ENCODE measurements at regions not wholly inside any gene's neighbourhood (a gene's known extent, or its start where the extent isn't known, plus 50 kb on each side); places are given as distances from the start of the nearest gene placed in this dataset.

- Histone ChIP-seq H3K79me2 (ENCODE audit: insufficient read depth, low read length) (no peaks in the 10 kb centered on the region), H2AFZ (ENCODE audit: low read depth, low read length, poor library complexity, severe bottlenecking) (no peak overlapping the region), H3K4me2 (ENCODE audit: low read length) (no peak overlapping the region; the same call in 1 of the 2 replicates), H3K9me3 (ENCODE audit: control insufficient read depth in 1 of 2, insufficient read depth in 1 of 2, low read depth in 1 of 2, low read length in 2 of 2) (no peaks in the 10 kb centered on the region), H3K4me1 (ENCODE audit: control insufficient read depth in 1 of 2, insufficient read depth in 2 of 2, low read length in 2 of 2) (peaks cover 0 to 6% of the 10 kb centered on the region in 2 experiments; a peak in 1 of 4 replicates), H4K20me1 (ENCODE audit: insufficient read depth) (no peaks in the 10 kb centered on the region), H3K36me3 (ENCODE audit: control insufficient read depth in 1 of 2, insufficient read depth in 2 of 2, low read length in 2 of 2) (no peaks in the 10 kb centered on the region), H3K27me3 (ENCODE audit: insufficient read depth, low read length) (no peaks in the 10 kb centered on the region), H3K4me3 (replicated peaks in 1 of 2; ENCODE audit: low read depth in 1 of 2, low read length in 2 of 2) (no peak overlapping the region), H3K27ac (ENCODE audit: low read depth, low read length) (no peak overlapping the region), H3K9me2 (ENCODE audit: insufficient read depth) (no peaks in the 10 kb centered on the region), H3K9ac (ENCODE audit: low read length) (no peak overlapping the region)
- CTCF ChIA-PET = no interaction called here
- POLR2A ChIA-PET = no interaction called here
- TF ChIP-seq CEBPB (IDR thresholded peaks at IDR 0.05; ENCODE audit: low read depth) (0 out of 2 replicates have a peak, but pooled peaks have one; percentile 14), SP1 (IDR thresholded peaks at IDR 0.05; ENCODE audit: low read depth) (no peak)
- RAD21 ChIA-PET (ENCODE audit: low non-redundant PET in 1 of 2, low total read pairs in 2 of 2, uncharacterized antibody in 2 of 2, unreplicated experiment in 2 of 2) = no interaction called here
- no peak for DNase-seq (ENCODE audit: low read depth, low spot score)
- BruUV-seq (replicated peaks) = no TSS peak
- intact Hi-C loops (cut with micrococcal nuclease) = loop anchor here (5.0 kb wide), 1 partner anchor 278 kb away; no protein-coding TSS in a partner anchor
- ATAC-seq = no peak
These were observed 257.6 kb upstream of the STT3B start for GRCh38 chr3:31275038-31275572.

GRCh38 chr3:31275583-31275982 lies 257.1 kb upstream of the STT3B start:
- H3K36me3 ChIP-seq (ENCODE audit: control insufficient read depth in 1 of 2, insufficient read depth in 2 of 2, low read length in 2 of 2) = no peaks in the 10 kb centered on the region
- H3K4me2 ChIP-seq (ENCODE audit: low read length) = no peak overlapping the region; the same call in 1 of the 2 replicates
- intact Hi-C loops (cut with micrococcal nuclease) = loop anchor here (5.0 kb wide), 1 partner anchor 278 kb away; no protein-coding TSS in a partner anchor
- DNase-seq (ENCODE audit: low read depth, low spot score) = no peak
- ChIA-PET CTCF (no interaction called here), POLR2A (no interaction called here), RAD21 (ENCODE audit: low non-redundant PET in 1 of 2, low total read pairs in 2 of 2, uncharacterized antibody in 2 of 2, unreplicated experiment in 2 of 2) (no interaction called here)
- H4K20me1 ChIP-seq (ENCODE audit: insufficient read depth) = no peaks in the 10 kb centered on the region
- TF ChIP-seq ATF3 (IDR thresholded peaks at IDR 0.05) (no peak), POLR2AphosphoS5 (IDR thresholded peaks at IDR 0.05; ENCODE audit: low read depth, low read length) (no peak), ZNF274 (IDR thresholded peaks at IDR 0.05; ENCODE audit: low read depth, low read length) (no peak), CBX3 (IDR thresholded peaks at IDR 0.05; ENCODE audit: low read depth) (no peak), ZBTB33 (IDR thresholded peaks at IDR 0.05; ENCODE audit: extremely low read depth, insufficient replicate concordance, low read length) (no peak), RAD21 (IDR thresholded peaks at IDR 0.05; ENCODE audit: low read depth) (no peak), EGR1 (IDR thresholded peaks at IDR 0.05; ENCODE audit: low read depth) (no peak)
- ATAC-seq = no peak
- H2AFZ ChIP-seq (ENCODE audit: low read depth, low read length, poor library complexity, severe bottlenecking) = no peak overlapping the region
- no peaks in the 10 kb centered on the region for H3K9me3 ChIP-seq (ENCODE audit: control insufficient read depth in 1 of 2, insufficient read depth in 1 of 2, low read depth in 1 of 2, low read length in 2 of 2)
- no peaks in the 10 kb centered on the region for H3K27me3 ChIP-seq (ENCODE audit: insufficient read depth, low read length)
- H3K9me2 ChIP-seq (ENCODE audit: insufficient read depth) = no peaks in the 10 kb centered on the region
- H3K27ac ChIP-seq (ENCODE audit: low read depth, low read length) = no peak overlapping the region
- no peak overlapping the region for H3K9ac ChIP-seq (ENCODE audit: low read length)
- no TSS peak for BruUV-seq (replicated peaks)
- no peaks in the 10 kb centered on the region for H3K79me2 ChIP-seq (ENCODE audit: insufficient read depth, low read length)
- peaks cover 0 to 6% of the 10 kb centered on the region in 2 experiments; a peak in 1 of 4 replicates for H3K4me1 ChIP-seq (ENCODE audit: control insufficient read depth in 1 of 2, insufficient read depth in 2 of 2, low read length in 2 of 2)
- H3K4me3 ChIP-seq (replicated peaks in 1 of 2; ENCODE audit: low read depth in 1 of 2, low read length in 2 of 2) = no peak overlapping the region

Data from HCT116 (cell line).